GM19240 (cell line): ENCODE measurements at regions not wholly inside any gene's neighbourhood (a gene's known extent, or its start where the extent isn't known, plus 50 kb on each side); places are given as distances from the start of the nearest gene placed in this dataset.

Experiments
- DNase-seq: peaks from one replicate; pipeline ENCODE4 v3.0.0; 2011; ENCODE audit warnings: low spot score; ENCODE audit not compliant: insufficient read length

- no peak for DNase-seq
Measured at GRCh38 chr13:80284290-80284689, 56.6 kb downstream of the SPRY2 start.

GRCh38 chr13:80278706-80279105, 62.2 kb downstream of the SPRY2 start:
- no peak for DNase-seq

- DNase-seq = no peak
Measured at GRCh38 chr13:80276371-80277289, 64.3 kb downstream of the SPRY2 start.

- no peak for DNase-seq
Measured at GRCh38 chr13:80274643-80275042, 66.3 kb downstream of the SPRY2 start.

GRCh38 chr13:80273718-80274117, 67.2 kb downstream of the SPRY2 start:
- no peak for DNase-seq

GRCh38 chr13:80265348-80265747, 75.6 kb downstream of the SPRY2 start:
- no peak for DNase-seq

- no peak for DNase-seq
Measured at GRCh38 chr13:80263745-80264513, 77.0 kb downstream of the SPRY2 start.

GRCh38 chr13:80262051-80262695, 78.8 kb downstream of the SPRY2 start:
- no peak for DNase-seq

GRCh38 chr13:80259159-80259558, 81.8 kb downstream of the SPRY2 start:
- DNase-seq = no peak

GRCh38 chr13:80256352-80256932, 84.5 kb downstream of the SPRY2 start:
- DNase-seq = no peak

GRCh38 chr13:80255946-80256345, 85.0 kb downstream of the SPRY2 start:
- no peak for DNase-seq

GRCh38 chr13:80251403-80251802, 89.5 kb downstream of the SPRY2 start:
- DNase-seq = no peak

GRCh38 chr13:80250213-80250810, 90.6 kb downstream of the SPRY2 start:
- DNase-seq = no peak

- DNase-seq = no peak
Measured at GRCh38 chr13:80249516-80250212, 91.3 kb downstream of the SPRY2 start.

GRCh38 chr13:80245162-80245733, 95.7 kb downstream of the SPRY2 start:
- no peak for DNase-seq

GRCh38 chr13:80244574-80244973, 96.4 kb downstream of the SPRY2 start:
- DNase-seq = no peak

- DNase-seq = no peak
Measured at GRCh38 chr13:80242728-80243427, 98.0 kb downstream of the SPRY2 start.

- no peak for DNase-seq
Measured at GRCh38 chr13:80239571-80240255, 101.2 kb downstream of the SPRY2 start.

- DNase-seq = no peak
Measured at GRCh38 chr13:80239116-80239515, 101.8 kb downstream of the SPRY2 start.
